Trophoblast cell (in vitro differentiated cells and primary cell): ENCODE measurements at regions not wholly inside any gene's neighbourhood (a gene's known extent, or its start where the extent isn't known, plus 50 kb on each side); places are given as distances from the start of the nearest gene placed in this dataset.

Source experiments
- DNase-seq, 2 donors: peaks; one replicate each; pipeline ENCODE4 v3.0.0-alpha.2; 2016
- H2AFZ ChIP-seq: 2 replicates; pipeline ENCODE4 v1.6.1; 2013; ENCODE audit warnings: low read length, moderate library complexity, mild to moderate bottlenecking; ENCODE audit not compliant: insufficient read depth, poor library complexity
- H2AK5ac ChIP-seq: 2 replicates; pipeline ENCODE4 v1.6.1; 2013; ENCODE audit warnings: mild to moderate bottlenecking, low read length
- H2BK120ac ChIP-seq: 2 replicates; pipeline ENCODE4 v1.6.1; 2013; ENCODE audit warnings: low read length, mild to moderate bottlenecking, moderate library complexity; ENCODE audit not compliant: insufficient read depth, poor library complexity
- H2BK12ac ChIP-seq: 2 replicates; pipeline ENCODE4 v1.6.1; 2013; ENCODE audit warnings: mild to moderate bottlenecking, low read length, moderate library complexity
- H2BK5ac ChIP-seq: 2 replicates; pipeline ENCODE4 v1.6.1; 2013; ENCODE audit warnings: low read length, low read depth, moderate library complexity, mild to moderate bottlenecking; ENCODE audit not compliant: poor library complexity
- H3K14ac ChIP-seq: 2 replicates; pipeline ENCODE4 v1.6.1; 2013; ENCODE audit warnings: mild to moderate bottlenecking, low read length
- H3K18ac ChIP-seq: 2 replicates; pipeline ENCODE4 v1.6.1; 2013; ENCODE audit warnings: mild to moderate bottlenecking, low read length
- H3K23ac ChIP-seq: 2 replicates; pipeline ENCODE4 v1.6.1; 2013; ENCODE audit warnings: low read length
- H3K27ac ChIP-seq: 2 replicates; pipeline ENCODE4 v1.5.1; 2013; ENCODE audit warnings: low read depth, mild to moderate bottlenecking, inconsistent platforms, low read length, moderate library complexity
- H3K27me3 ChIP-seq: 2 replicates; pipeline ENCODE4 v1.6.1; 2013; ENCODE audit warnings: inconsistent platforms, mild to moderate bottlenecking, low read length, moderate library complexity; ENCODE audit not compliant: insufficient read depth
- H3K36me3 ChIP-seq, 2 experiments: 1 replicate in 1 of 2; 2 replicates in 1 of 2; pipeline ENCODE4 v1.6.1; 2013; ENCODE audit warnings: low read length in 2 of 2, mild to moderate bottlenecking in 2 of 2, moderate library complexity in 1 of 2; ENCODE audit not compliant: insufficient read depth in 2 of 2, control insufficient read depth in 1 of 2
- H3K4ac ChIP-seq: 2 replicates; pipeline ENCODE4 v1.6.1; 2013; ENCODE audit warnings: low read depth, mild to moderate bottlenecking, low read length, moderate library complexity
- H3K4me1 ChIP-seq, 2 experiments: 1 replicate in 1 of 2; 2 replicates in 1 of 2; pipeline ENCODE4 v1.6.1; 2013; ENCODE audit warnings: low read length in 2 of 2, mild to moderate bottlenecking in 2 of 2, moderate library complexity in 1 of 2; ENCODE audit not compliant: insufficient read depth in 2 of 2, control insufficient read depth in 1 of 2
- H3K4me2 ChIP-seq: 2 replicates; pipeline ENCODE4 v1.6.1; 2013; ENCODE audit warnings: inconsistent platforms, mild to moderate bottlenecking, low read length, moderate library complexity
- H3K4me3 ChIP-seq: 2 replicates; pipeline ENCODE4 v1.5.1; 2013; ENCODE audit warnings: mild to moderate bottlenecking, low read depth, low read length, inconsistent platforms
- H3K79me1 ChIP-seq: one replicate; pipeline ENCODE4 v1.6.1; 2013; ENCODE audit warnings: low read length
- H3K79me2 ChIP-seq: 2 replicates; pipeline ENCODE4 v1.6.1; 2013; ENCODE audit warnings: low read length, mild to moderate bottlenecking; ENCODE audit not compliant: control insufficient read depth, insufficient read depth, poor library complexity
- H3K9ac ChIP-seq: 2 replicates; pipeline ENCODE4 v1.6.1; 2013; ENCODE audit warnings: mild to moderate bottlenecking, low read length
- H3K9me3 ChIP-seq: 2 replicates; pipeline ENCODE4 v1.6.1; 2013; ENCODE audit warnings: low read depth, mild to moderate bottlenecking, control low read depth, inconsistent platforms, low read length; ENCODE audit not compliant: insufficient read depth
- H4K12ac ChIP-seq: 2 replicates; pipeline ENCODE4 v1.6.1; 2013; ENCODE audit warnings: low read depth, mild to moderate bottlenecking, low read length, moderate library complexity
- H4K8ac ChIP-seq: 2 replicates; pipeline ENCODE4 v1.6.1; 2013; ENCODE audit warnings: low read depth, mild to moderate bottlenecking, low read length, moderate library complexity
- H4K91ac ChIP-seq: one replicate; pipeline ENCODE4 v1.6.1; 2013; ENCODE audit warnings: low read depth, mild to moderate bottlenecking, low read length, moderate library complexity
- WGBS: extraction: QIAGEN DNeasy Blood & Tissue Kit; methylation state at CpG from one replicate; pipeline ENCODE4 v1.1.7; 2013; ENCODE audit warnings: missing lambda C conversion rate; ENCODE audit not compliant: insufficient read length, insufficient coverage; ENCODE audit errors: extremely low coverage; 5-methylcytosine and 5-hydroxymethylcytosine counted together

GRCh38 chr13:73913079-73913740 lies 221.0 kb downstream of the KLF12 start:
- Histone ChIP-seq H3K9me3 (no peaks in the 10 kb centered on the region), H3K79me2 (no peaks in the 10 kb centered on the region), H3K27me3 (no peaks in the 10 kb centered on the region), H4K91ac (no peak overlapping the region), H2BK12ac (no peak overlapping the region), H3K14ac (no peak overlapping the region), H3K4me3 (no peak overlapping the region), H2AK5ac (no peak overlapping the region), H4K8ac (no peak overlapping the region), H2AFZ (no peak overlapping the region), H3K27ac (no peak overlapping the region), H3K9ac (no peak overlapping the region), H2BK5ac (no peak overlapping the region), H3K23ac (no peak overlapping the region), H3K79me1 (no peaks in the 10 kb centered on the region), H3K36me3 (no peaks in the 10 kb centered on the region), H3K4ac (no peak overlapping the region), H3K4me1 (peaks cover 0 to 3% of the 10 kb centered on the region in 2 experiments), H3K18ac (no peak overlapping the region), H3K4me2 (peak overlapping the region; percentile 31), H4K12ac (no peak overlapping the region), H2BK120ac (no peak overlapping the region)
- no peak for DNase-seq
- no CpG with 5 or more reads among the region's 4 CpGs for WGBS

- H3K27me3 ChIP-seq, result no peaks in the 10 kb centered on the region
- H3K79me2 ChIP-seq, result no peaks in the 10 kb centered on the region
- no peak overlapping the region for H4K12ac ChIP-seq
- no peak overlapping the region for H3K18ac ChIP-seq
- no peak overlapping the region for H3K27ac ChIP-seq
- no peak overlapping the region for H3K4me2 ChIP-seq
- H4K91ac ChIP-seq, result no peak overlapping the region
- no peak overlapping the region for H3K14ac ChIP-seq
- H3K79me1 ChIP-seq, result no peaks in the 10 kb centered on the region
- H4K8ac ChIP-seq, result no peak overlapping the region
- H3K9me3 ChIP-seq, result no peaks in the 10 kb centered on the region
- H3K4me1 ChIP-seq, result peaks cover 0 to 3% of the 10 kb centered on the region in 2 experiments
- no peak overlapping the region for H2BK120ac ChIP-seq
- H3K9ac ChIP-seq, result no peak overlapping the region
- no peak overlapping the region for H2BK12ac ChIP-seq
- no peak overlapping the region for H3K4me3 ChIP-seq
- H2BK5ac ChIP-seq, result no peak overlapping the region
- H3K4ac ChIP-seq, result no peak overlapping the region
- DNase-seq, result no peak
- no peak overlapping the region for H2AFZ ChIP-seq
- H3K36me3 ChIP-seq, result no peaks in the 10 kb centered on the region
- H3K23ac ChIP-seq, result no peak overlapping the region
- H2AK5ac ChIP-seq, result no peak overlapping the region
These were observed 222.8 kb downstream of the KLF12 start for GRCh38 chr13:73911361-73911760.

DNA sequence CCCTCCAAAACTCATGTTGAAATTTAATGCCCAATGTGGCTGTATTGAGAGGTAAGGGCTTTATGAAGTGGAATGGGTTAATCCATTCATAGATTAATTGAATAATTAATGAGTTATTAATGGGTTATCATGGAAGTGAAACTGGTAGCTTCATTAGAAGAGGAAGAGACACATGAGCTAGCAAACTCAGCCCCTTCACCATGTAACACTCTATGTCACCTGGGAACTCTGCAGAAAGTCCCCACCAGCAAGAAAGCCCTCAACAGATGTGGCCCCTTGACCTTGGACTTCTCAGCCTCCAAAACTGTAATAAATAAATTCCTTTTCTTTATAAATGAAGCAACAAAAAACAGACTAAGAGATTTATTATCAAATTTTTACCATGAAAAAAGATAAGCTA lies 223.5 kb downstream of the KLF12 start:
- H3K14ac ChIP-seq, result no peak overlapping the region
- no peak overlapping the region for H3K4me2 ChIP-seq
- H2BK12ac ChIP-seq, result no peak overlapping the region
- H2BK120ac ChIP-seq, result no peak overlapping the region
- H3K9ac ChIP-seq, result no peak overlapping the region
- H3K4ac ChIP-seq, result no peak overlapping the region
- H3K18ac ChIP-seq, result no peak overlapping the region
- H2AFZ ChIP-seq, result no peak overlapping the region
- no peak overlapping the region for H4K12ac ChIP-seq
- H3K36me3 ChIP-seq, result no peaks in the 10 kb centered on the region
- no peak for DNase-seq
- no peak overlapping the region for H2AK5ac ChIP-seq
- no peak overlapping the region for H2BK5ac ChIP-seq
- H3K23ac ChIP-seq, result no peak overlapping the region
- no peak overlapping the region for H4K91ac ChIP-seq
- no peaks in the 10 kb centered on the region for H3K9me3 ChIP-seq
- no peaks in the 10 kb centered on the region for H3K79me2 ChIP-seq
- H4K8ac ChIP-seq, result no peak overlapping the region
- no peaks in the 10 kb centered on the region for H3K79me1 ChIP-seq
- H3K27ac ChIP-seq, result no peak overlapping the region
- H3K4me1 ChIP-seq, result peaks cover 0 to 3% of the 10 kb centered on the region in 2 experiments
- no peak overlapping the region for H3K4me3 ChIP-seq
- no peaks in the 10 kb centered on the region for H3K27me3 ChIP-seq

- no peak overlapping the region for H2BK12ac ChIP-seq
- DNase-seq, result no peak
- no peak overlapping the region for H4K91ac ChIP-seq
These were observed 225.4 kb downstream of the KLF12 start for GRCh38 chr13:73908809-73909208.

More at GRCh38 chr13:73908809-73909208, 225.4 kb downstream of the KLF12 start:
- H3K18ac ChIP-seq, result no peak overlapping the region
- no peak overlapping the region for H3K4ac ChIP-seq
- H3K36me3 ChIP-seq, result no peaks in the 10 kb centered on the region
- WGBS, result no CpG with 5 or more reads among the region's 5 CpGs
- H2AK5ac ChIP-seq, result no peak overlapping the region
- H3K4me2 ChIP-seq, result no peak overlapping the region
- H3K4me3 ChIP-seq, result no peak overlapping the region
- no peaks in the 10 kb centered on the region for H3K79me1 ChIP-seq
- H2BK5ac ChIP-seq, result no peak overlapping the region
- H4K8ac ChIP-seq, result no peak overlapping the region
- no peak overlapping the region for H3K14ac ChIP-seq
- H3K23ac ChIP-seq, result no peak overlapping the region
- H3K79me2 ChIP-seq, result no peaks in the 10 kb centered on the region
- no peak overlapping the region for H4K12ac ChIP-seq
- peaks cover 0 to 3% of the 10 kb centered on the region in 2 experiments for H3K4me1 ChIP-seq
- H2BK120ac ChIP-seq, result no peak overlapping the region
- no peaks in the 10 kb centered on the region for H3K9me3 ChIP-seq
- no peak overlapping the region for H3K9ac ChIP-seq
- H3K27ac ChIP-seq, result no peak overlapping the region
- no peaks in the 10 kb centered on the region for H3K27me3 ChIP-seq
- H2AFZ ChIP-seq, result no peak overlapping the region
